Mesendoderm (in vitro differentiated cells): ENCODE measurements at regions not wholly inside any gene's neighbourhood (a gene's known extent, or its start where the extent isn't known, plus 50 kb on each side); places are given as distances from the start of the nearest gene placed in this dataset.
"Not testable (repeated sequence)": the region's sequence is repeated elsewhere in the genome, so short reads cannot be mapped to it uniquely, and the experiment has no call there.

Source experiments
- DNase-seq: peaks from one replicate; pipeline ENCODE4 v3.0.0; 2013
- H2AK5ac ChIP-seq: 2 replicates; pipeline ENCODE4 v1.6.1; 2013; ENCODE audit warnings: low read length, inconsistent platforms
- H2BK120ac ChIP-seq: 2 replicates; pipeline ENCODE4 v1.6.1; 2013; ENCODE audit warnings: low read depth, mild to moderate bottlenecking, low read length, moderate library complexity, mixed read lengths
- H2BK15ac ChIP-seq: replicated peaks from 2 replicates; pipeline ENCODE4 v1.6.1; 2013; ENCODE audit warnings: low read depth, mild to moderate bottlenecking, moderate library complexity
- H2BK5ac ChIP-seq: 2 replicates; pipeline ENCODE4 v1.6.1; 2013; ENCODE audit warnings: low read length, inconsistent platforms
- H3K18ac ChIP-seq: 2 replicates; pipeline ENCODE4 v1.6.1; 2013; ENCODE audit warnings: mild to moderate bottlenecking, low read length, mixed read lengths
- H3K23ac ChIP-seq: one replicate; pipeline ENCODE4 v1.6.1; 2013; ENCODE audit warnings: low read length
- H3K27ac ChIP-seq: 2 replicates; pipeline ENCODE4 v1.5.1; 2013; ENCODE audit warnings: low read depth, mild to moderate bottlenecking, inconsistent platforms, low read length, moderate library complexity
- H3K27me3 ChIP-seq: 2 replicates; pipeline ENCODE4 v1.6.1; 2013; ENCODE audit warnings: low read length, control low read depth, mild to moderate bottlenecking, inconsistent platforms; ENCODE audit not compliant: insufficient read depth, poor library complexity
- H3K36me3 ChIP-seq: 2 replicates; pipeline ENCODE4 v1.6.1; 2013; ENCODE audit warnings: low read length, inconsistent platforms; ENCODE audit not compliant: control insufficient read depth, insufficient read depth
- H3K4ac ChIP-seq: one replicate; pipeline ENCODE4 v1.6.1; 2013; ENCODE audit warnings: low read depth, mild to moderate bottlenecking, low read length, moderate library complexity
- H3K4me1 ChIP-seq: 2 replicates; pipeline ENCODE4 v1.6.1; 2013; ENCODE audit warnings: low read depth, low read length, inconsistent platforms; ENCODE audit not compliant: control insufficient read depth
- H3K4me2 ChIP-seq: 2 replicates; pipeline ENCODE4 v1.6.1; 2013; ENCODE audit warnings: low read length
- H3K4me3 ChIP-seq: 2 replicates; pipeline ENCODE4 v1.5.1; 2013; ENCODE audit warnings: mild to moderate bottlenecking, low read length
- H3K56ac ChIP-seq: one replicate; pipeline ENCODE4 v1.6.1; 2013; ENCODE audit warnings: low read length
- H3K79me1 ChIP-seq: 2 replicates; pipeline ENCODE4 v1.6.1; 2013; ENCODE audit warnings: low read length, inconsistent platforms
- H3K79me2 ChIP-seq: 2 replicates; pipeline ENCODE4 v1.6.1; 2013; ENCODE audit warnings: mild to moderate bottlenecking, low read length; ENCODE audit not compliant: control insufficient read depth, insufficient read depth
- H3K9ac ChIP-seq: 2 replicates; pipeline ENCODE4 v1.6.1; 2013; ENCODE audit warnings: low read length, inconsistent platforms
- H4K5ac ChIP-seq: one replicate; pipeline ENCODE4 v1.6.1; 2013; ENCODE audit warnings: low read length
- H4K8ac ChIP-seq: one replicate; pipeline ENCODE4 v1.6.1; 2013; ENCODE audit warnings: low read depth, mild to moderate bottlenecking, control low read depth, low read length, moderate library complexity
- WGBS: extraction: QIAGEN DNeasy Blood & Tissue Kit; methylation state at CpG from one replicate; pipeline ENCODE4 v1.1.7; 2013; ENCODE audit warnings: low lambda C conversion rate, missing lambda C conversion rate; ENCODE audit not compliant: insufficient coverage; ENCODE audit errors: extremely low coverage; 5-methylcytosine and 5-hydroxymethylcytosine counted together

GRCh38 chr12:93008880-93009279 lies 79.8 kb upstream of the EEA1 start:
- H4K5ac ChIP-seq, H4K8ac ChIP-seq, H3K4ac ChIP-seq, H3K4me3 ChIP-seq, H2BK15ac ChIP-seq, H3K23ac ChIP-seq, H3K9ac ChIP-seq, H3K27ac ChIP-seq, H3K79me2 ChIP-seq, H3K56ac ChIP-seq, H3K79me1 ChIP-seq, H2AK5ac ChIP-seq, H3K18ac ChIP-seq, H2BK5ac ChIP-seq, H3K4me2 ChIP-seq, H2BK120ac ChIP-seq, H3K27me3 ChIP-seq, H3K4me1 ChIP-seq, DNase-seq, H3K36me3 ChIP-seq: not testable (repeated sequence)
- no CpG with 5 or more reads among the region's 7 CpGs for WGBS

GRCh38 chr12:93009533-93009932 lies 80.4 kb upstream of the EEA1 start:
- no CpG with 5 or more reads among the region's 3 CpGs for WGBS

GRCh38 chr12:93010461-93010860 lies 81.4 kb upstream of the EEA1 start:
- Histone ChIP-seq H3K4ac (no peak overlapping the region), H3K9ac (no peak overlapping the region), H3K79me1 (no peaks in the 10 kb centered on the region), H2BK15ac (no peak overlapping the region), H3K18ac (no peak overlapping the region), H2BK5ac (no peak overlapping the region), H2BK120ac (no peak overlapping the region), H3K23ac (no peak overlapping the region), H3K4me1 (peaks cover 5% of the 10 kb centered on the region), H3K79me2 (no peaks in the 10 kb centered on the region), H3K4me3 (no peak overlapping the region), H3K4me2 (no peak overlapping the region), H3K36me3 (no peaks in the 10 kb centered on the region), H3K27me3 (no peaks in the 10 kb centered on the region), H3K27ac (no peak overlapping the region), H3K56ac (no peak overlapping the region), H4K8ac (no peak overlapping the region), H2AK5ac (no peak overlapping the region), H4K5ac (no peak overlapping the region)
- no CpG with 5 or more reads among the region's 2 CpGs for WGBS
- no peak for DNase-seq

More at GRCh38 chr12:93009533-93009932, 80.4 kb upstream of the EEA1 start:
- Histone ChIP-seq H3K79me1 (no peaks in the 10 kb centered on the region), H2BK15ac (no peak overlapping the region), H2BK120ac (no peak overlapping the region), H3K27ac (no peak overlapping the region), H4K8ac (no peak overlapping the region), H3K4ac (no peak overlapping the region), H3K79me2 (no peaks in the 10 kb centered on the region), H3K23ac (no peak overlapping the region), H2AK5ac (no peak overlapping the region), H3K4me1 (peaks cover 5% of the 10 kb centered on the region), H3K4me2 (no peak overlapping the region), H3K36me3 (no peaks in the 10 kb centered on the region), H3K56ac (no peak overlapping the region), H3K4me3 (no peak overlapping the region), H4K5ac (no peak overlapping the region), H3K18ac (no peak overlapping the region), H2BK5ac (no peak overlapping the region), H3K27me3 (no peaks in the 10 kb centered on the region), H3K9ac (no peak overlapping the region)
- DNase-seq = no peak

- Histone ChIP-seq H2BK15ac (no peak overlapping the region), H3K4me3 (no peak overlapping the region), H3K18ac (peak overlapping the region; percentile 61), H4K5ac (no peak overlapping the region), H3K27ac (no peak overlapping the region), H3K4ac (no peak overlapping the region), H2BK120ac (no peak overlapping the region), H3K56ac (no peak overlapping the region), H3K4me2 (no peak overlapping the region), H2BK5ac (no peak overlapping the region), H3K36me3 (no peaks in the 10 kb centered on the region), H3K23ac (no peak overlapping the region), H3K27me3 (no peaks in the 10 kb centered on the region), H3K9ac (no peak overlapping the region), H3K79me1 (no peaks in the 10 kb centered on the region), H3K79me2 (no peaks in the 10 kb centered on the region), H3K4me1 (peaks cover 5% of the 10 kb centered on the region), H4K8ac (no peak overlapping the region), H2AK5ac (no peak overlapping the region)
- peak; percentile 45 for DNase-seq
- WGBS = no CpG with 5 or more reads among the region's 10 CpGs
Observed at GRCh38 chr12:93011100-93011499, 82.0 kb upstream of the EEA1 start.

- Histone ChIP-seq H4K5ac (no peak overlapping the region), H2BK15ac (no peak overlapping the region), H4K8ac (no peak overlapping the region), H3K18ac (no peak overlapping the region), H3K27me3 (no peaks in the 10 kb centered on the region), H2BK5ac (no peak overlapping the region), H3K79me2 (no peaks in the 10 kb centered on the region), H3K79me1 (no peaks in the 10 kb centered on the region), H3K56ac (no peak overlapping the region), H3K4ac (no peak overlapping the region), H2AK5ac (no peak overlapping the region), H2BK120ac (no peak overlapping the region), H3K23ac (no peak overlapping the region), H3K9ac (no peak overlapping the region), H3K27ac (no peak overlapping the region), H3K4me3 (no peak overlapping the region), H3K36me3 (no peaks in the 10 kb centered on the region), H3K4me1 (peaks cover 11% of the 10 kb centered on the region), H3K4me2 (no peak overlapping the region)
- DNase-seq = no peak
- no CpG with 5 or more reads among the region's 4 CpGs for WGBS
Observed at GRCh38 chr12:93015871-93016751, 87.0 kb upstream of the EEA1 start.
